ENCODE measurements at regions not wholly inside any gene's neighbourhood (a gene's known extent, or its start where the extent isn't known, plus 50 kb on each side); places are given as distances from the start of the nearest gene placed in this dataset.
A peak's percentile ranks its signal among the peaks of the same experiment; 100 is the strongest.
"Not testable (repeated sequence)": the region's sequence is repeated elsewhere in the genome, so short reads cannot be mapped to it uniquely, and the experiment has no call there.

- Histone ChIP-seq H3K4me2 (peak overlapping the region; percentile 43), H3K79me2 (ENCODE audit: low read depth) (no peaks in the 10 kb centered on the region), H3K4me1 (replicated peaks; ENCODE audit: insufficient read depth) (peaks cover 24% of the 10 kb centered on the region), H2AFZ (0 out of 2 replicates have a peak overlapping the region, but pooled peaks have one; percentile 63), H3K9me2 (ENCODE audit: insufficient read depth) (no peaks in the 10 kb centered on the region), H3K4me3 (no peak overlapping the region), H4K20me1 (ENCODE audit: insufficient read depth) (no peaks in the 10 kb centered on the region), H3K9me3 (ENCODE audit: insufficient read depth, low read depth) (no peaks in the 10 kb centered on the region), H3K27me3 (ENCODE audit: insufficient read depth, low read depth) (no peaks in the 10 kb centered on the region), H3F3A (ENCODE audit: insufficient read depth, low read depth) (peaks cover 2% of the 10 kb centered on the region; the same call in 1 of the 2 replicates), H3K36me3 (ENCODE audit: low read depth) (no peaks in the 10 kb centered on the region), H3K27ac (peak overlapping the region; percentile 54)
- no peak for DNase-seq
- BruUV-seq (replicated peaks), result no TSS peak
- TF ChIP-seq CTCF (conservative IDR thresholded peaks at IDR 0.05), result no peak
- ChIA-PET POLR2A (ENCODE audit: unreplicated experiment) (interaction anchor here (1.1 kb wide), 1 partner anchor 197 kb away, joined by 4 read pairs; no protein-coding TSS in a partner anchor), CTCF (interaction anchor here (1.2 kb wide), 1 partner anchor 207 kb away, joined by 4 read pairs; no protein-coding TSS in a partner anchor)
- intact Hi-C loops (cut with micrococcal nuclease; ENCODE audit: unreplicated experiment), result no loop called here
These were observed 106.9 kb upstream of the RNU6-1 start for GRCh38 chr15:67946701-67947100.

GRCh38 chr15:67947254-67948039 lies 106.7 kb upstream of the PIAS1 start:
- no peak overlapping the region for H3K4me2 ChIP-seq
- no peaks in the 10 kb centered on the region for H3K9me2 ChIP-seq (ENCODE audit: insufficient read depth)
- ChIA-PET CTCF (interaction anchor here (1.2 kb wide), 1 partner anchor 207 kb away, joined by 4 read pairs; no protein-coding TSS in a partner anchor), POLR2A (ENCODE audit: unreplicated experiment) (interaction anchor here (1.1 kb wide), 1 partner anchor 197 kb away, joined by 4 read pairs; no protein-coding TSS in a partner anchor)
- no peaks in the 10 kb centered on the region for H4K20me1 ChIP-seq (ENCODE audit: insufficient read depth)
- H3K4me1 ChIP-seq (replicated peaks; ENCODE audit: insufficient read depth), result peaks cover 18% of the 10 kb centered on the region
- H3K27ac ChIP-seq, result no peak overlapping the region
- H3K79me2 ChIP-seq (ENCODE audit: low read depth), result no peaks in the 10 kb centered on the region
- no peaks in the 10 kb centered on the region for H3K36me3 ChIP-seq (ENCODE audit: low read depth)
- no peaks in the 10 kb centered on the region for H3K9me3 ChIP-seq (ENCODE audit: insufficient read depth, low read depth)
- no peak overlapping the region for H2AFZ ChIP-seq
- H3K27me3 ChIP-seq (ENCODE audit: insufficient read depth, low read depth), result no peaks in the 10 kb centered on the region
- no peak overlapping the region for H3K4me3 ChIP-seq
- TF ChIP-seq EZH2 (IDR thresholded peaks at IDR 0.05; ENCODE audit: low read depth) (no peak), CTCF (conservative IDR thresholded peaks at IDR 0.05) (no peak)
- H3F3A ChIP-seq (ENCODE audit: insufficient read depth, low read depth), result peaks cover 2% of the 10 kb centered on the region; the same call in 1 of the 2 replicates
- intact Hi-C loops (cut with micrococcal nuclease; ENCODE audit: unreplicated experiment), result no loop called here
- DNase-seq, result no peak
- BruUV-seq (replicated peaks), result no TSS peak

GRCh38 chr15:67948215-67948614 lies 105.9 kb upstream of the PIAS1 start:
- Histone ChIP-seq H3K27ac (no peak overlapping the region), H3K79me2 (ENCODE audit: low read depth) (no peaks in the 10 kb centered on the region)
- BruUV-seq (replicated peaks), result no TSS peak

GRCh38 chr15:67951187-67951586 lies 102.9 kb upstream of the PIAS1 start:
- POLR2A ChIA-PET (ENCODE audit: unreplicated experiment); H3F3A ChIP-seq (ENCODE audit: insufficient read depth, low read depth); H4K20me1 ChIP-seq (ENCODE audit: insufficient read depth); H3K9me2 ChIP-seq (ENCODE audit: insufficient read depth); intact Hi-C loops (cut with micrococcal nuclease; ENCODE audit: unreplicated experiment); DNase-seq; H3K79me2 ChIP-seq (ENCODE audit: low read depth); H3K36me3 ChIP-seq (ENCODE audit: low read depth); H3K4me2 ChIP-seq; H2AFZ ChIP-seq; CTCF ChIA-PET; BruUV-seq (replicated peaks); H3K27ac ChIP-seq; H3K4me3 ChIP-seq; H3K27me3 ChIP-seq (ENCODE audit: insufficient read depth, low read depth); H3K9me3 ChIP-seq (ENCODE audit: insufficient read depth, low read depth): not testable (repeated sequence)
- peaks cover 11% of the 10 kb centered on the region for H3K4me1 ChIP-seq (replicated peaks; ENCODE audit: insufficient read depth)

More at GRCh38 chr15:67948215-67948614, 105.9 kb upstream of the PIAS1 start:
- Histone ChIP-seq H3K36me3 (ENCODE audit: low read depth) (no peaks in the 10 kb centered on the region), H4K20me1 (ENCODE audit: insufficient read depth) (no peaks in the 10 kb centered on the region), H3K9me3 (ENCODE audit: insufficient read depth, low read depth) (no peaks in the 10 kb centered on the region), H3K4me1 (replicated peaks; ENCODE audit: insufficient read depth) (peaks cover 18% of the 10 kb centered on the region), H3K4me3 (no peak overlapping the region), H3K4me2 (no peak overlapping the region), H2AFZ (no peak overlapping the region), H3F3A (ENCODE audit: insufficient read depth, low read depth) (peaks cover 2% of the 10 kb centered on the region; the same call in 1 of the 2 replicates), H3K27me3 (ENCODE audit: insufficient read depth, low read depth) (no peaks in the 10 kb centered on the region), H3K9me2 (ENCODE audit: insufficient read depth) (no peaks in the 10 kb centered on the region)
- TF ChIP-seq CTCF (conservative IDR thresholded peaks at IDR 0.05) (no peak), EZH2 (IDR thresholded peaks at IDR 0.05; ENCODE audit: low read depth) (no peak)
- ChIA-PET CTCF (no interaction called here), POLR2A (ENCODE audit: unreplicated experiment) (no interaction called here)
- DNase-seq, result no peak
- intact Hi-C loops (cut with micrococcal nuclease; ENCODE audit: unreplicated experiment), result no loop called here
